Epithelial cell of esophagus (primary cell): ENCODE measurements at regions not wholly inside any gene's neighbourhood (a gene's known extent, or its start where the extent isn't known, plus 50 kb on each side); places are given as distances from the start of the nearest gene placed in this dataset.

ENCODE experiments used
- DNase-seq: peaks from one replicate; pipeline ENCODE4 v3.0.0; 2010; ENCODE audit warnings: low read depth
- H3K4me3 ChIP-seq: 2 replicates; pipeline ENCODE4 v1.5.1; 2011; ENCODE audit warnings: mild to moderate bottlenecking, low read length, control low read depth
- CTCF ChIP-seq: IDR thresholded peaks from 2 replicates; pipeline ENCODE4 v1.5.1; 2011; ENCODE audit warnings: low read depth, mild to moderate bottlenecking, low read length, control low read depth, inconsistent platforms; ENCODE audit not compliant: insufficient read depth; ENCODE audit errors: missing control alignments

GRCh38 chr4:146577111-146577510, 55.4 kb upstream of the SLC10A7 start:
- no peak for DNase-seq
- no peak overlapping the region for H3K4me3 ChIP-seq
- no peak for TF ChIP-seq CTCF

GRCh38 chr4:146582864-146583263, 55.8 kb upstream of the POU4F2 start:
- peak; percentile 17 for TF ChIP-seq CTCF
- peak; percentile 30 for DNase-seq
- no peak overlapping the region for H3K4me3 ChIP-seq

GRCh38 chr4:146585761-146586333, 52.8 kb upstream of the POU4F2 start:
- no peak for TF ChIP-seq CTCF
- no peak overlapping the region for H3K4me3 ChIP-seq
- DNase-seq = peak; percentile 56
